ENCODE measurements at regions not wholly inside any gene's neighbourhood (a gene's known extent, or its start where the extent isn't known, plus 50 kb on each side); places are given as distances from the start of the nearest gene placed in this dataset.
"Not testable (repeated sequence)": the region's sequence is repeated elsewhere in the genome, so short reads cannot be mapped to it uniquely, and the experiment has no call there.

- peak; percentile 73 for DNase-seq (ENCODE audit: low read depth)
Measured at GRCh38 chr16:8120001-8120400, 470.3 kb downstream of the TMEM114 start.

- DNase-seq (ENCODE audit: low read depth) = no peak
Measured at GRCh38 chr16:8115814-8116213, 474.5 kb downstream of the TMEM114 start.

- not testable (repeated sequence) for DNase-seq (ENCODE audit: low read depth)
Measured at GRCh38 chr16:8114941-8115340, 475.4 kb downstream of the TMEM114 start.

- peak; percentile 10 for DNase-seq (ENCODE audit: low read depth)
Measured at GRCh38 chr16:8113843-8114242, 476.5 kb downstream of the TMEM114 start.

GRCh38 chr16:8110572-8111514 is 479.5 kb downstream of the TMEM114 start:
- DNase-seq (ENCODE audit: low read depth) = peak; percentile 34

GRCh38 chr16:8109510-8110369 is 480.6 kb downstream of the TMEM114 start:
- peak; percentile 96 for DNase-seq (ENCODE audit: low read depth)

- DNase-seq (ENCODE audit: low read depth) = peak; percentile 96
Measured at GRCh38 chr16:8108991-8109509, 481.3 kb downstream of the TMEM114 start.

GRCh38 chr16:8107296-8107695 is 483.0 kb downstream of the TMEM114 start:
- no peak for DNase-seq (ENCODE audit: low read depth)

GRCh38 chr16:8103649-8104289 is 486.5 kb downstream of the TMEM114 start:
- no peak for DNase-seq (ENCODE audit: low read depth)

- no peak for DNase-seq (ENCODE audit: low read depth)
Measured at GRCh38 chr16:8099586-8099985, 490.7 kb downstream of the TMEM114 start.

GRCh38 chr16:8098947-8099512 is 491.3 kb downstream of the TMEM114 start:
- no peak for DNase-seq (ENCODE audit: low read depth)

- no peak for DNase-seq (ENCODE audit: low read depth)
Measured at GRCh38 chr16:8096211-8096610, 494.1 kb downstream of the TMEM114 start.

- DNase-seq (ENCODE audit: low read depth) = no peak
Measured at GRCh38 chr16:8094696-8095095, 495.6 kb downstream of the TMEM114 start.

- DNase-seq (ENCODE audit: low read depth) = no peak
Measured at GRCh38 chr16:8088820-8089338, 501.4 kb downstream of the TMEM114 start.

GRCh38 chr16:8087597-8088289 is 502.6 kb downstream of the TMEM114 start:
- peak; percentile 28 for DNase-seq (ENCODE audit: low read depth)

- no peak for DNase-seq (ENCODE audit: low read depth)
Measured at GRCh38 chr16:8087146-8087545, 503.2 kb downstream of the TMEM114 start.

GRCh38 chr16:8084882-8085281 is 505.4 kb downstream of the TMEM114 start:
- DNase-seq (ENCODE audit: low read depth) = no peak

GRCh38 chr16:8084302-8084701 is 506.0 kb downstream of the TMEM114 start:
- DNase-seq (ENCODE audit: low read depth) = no peak

GRCh38 chr16:8083560-8083959 is 506.8 kb downstream of the TMEM114 start:
- no peak for DNase-seq (ENCODE audit: low read depth)

- DNase-seq (ENCODE audit: low read depth) = no peak
Measured at GRCh38 chr16:8080817-8081216, 509.5 kb downstream of the TMEM114 start.
